Fibroblast of lung (primary cell): ENCODE measurements at regions not wholly inside any gene's neighbourhood (a gene's known extent, or its start where the extent isn't known, plus 50 kb on each side); places are given as distances from the start of the nearest gene placed in this dataset.

ENCODE experiments used
- DNase-seq, 2 donors: peaks; one replicate each; pipeline versions ENCODE4 v3.0.0 to v3.0.0-alpha.2; 2010; ENCODE audit warnings: low read depth in 2 of 2
- H2AFZ ChIP-seq: 2 replicates; pipeline ENCODE4 v1.5.1; 2012; ENCODE audit warnings: low read length, control low read depth, inconsistent platforms
- H3K27ac ChIP-seq: 2 replicates; pipeline ENCODE4 v1.5.1; 2011; ENCODE audit warnings: low read length, control low read depth; ENCODE audit not compliant: insufficient read depth
- H3K27me3 ChIP-seq: 2 replicates; pipeline ENCODE4 v1.5.1; 2011; ENCODE audit warnings: mild to moderate bottlenecking, low read length; ENCODE audit not compliant: control insufficient read depth, insufficient read depth
- H3K36me3 ChIP-seq: 2 replicates; pipeline ENCODE4 v1.5.1; 2011; ENCODE audit warnings: low read length; ENCODE audit not compliant: control insufficient read depth, insufficient read depth
- H3K4me1 ChIP-seq: 2 replicates; pipeline ENCODE4 v1.5.1; 2011; ENCODE audit warnings: low read length; ENCODE audit not compliant: control insufficient read depth, insufficient read depth; ENCODE audit errors: extremely low read depth
- H3K4me2 ChIP-seq: 2 replicates; pipeline ENCODE4 v1.5.1; 2011; ENCODE audit warnings: low read length, control low read depth; ENCODE audit not compliant: insufficient read depth; ENCODE audit errors: extremely low read depth
- H3K4me3 ChIP-seq, 4 experiments: fragments of 200-600 bp in 1 of 4; sonication (generic) in 1 of 4; replicated peaks in 1 of 4; 2 replicates each; pipeline ENCODE4 v1.5.1; 2011 to 2016; ENCODE audit warnings: low read length in 4 of 4, low read depth in 3 of 4, mild to moderate bottlenecking in 3 of 4, control low read depth in 2 of 4, inconsistent platforms in 1 of 4, mixed read lengths in 1 of 4; ENCODE audit not compliant: insufficient read depth in 1 of 4; ENCODE audit errors: control extremely low read depth in 1 of 4
- H3K79me2 ChIP-seq: 2 replicates; pipeline ENCODE4 v1.5.1; 2012; ENCODE audit warnings: mild to moderate bottlenecking, low read length, inconsistent platforms; ENCODE audit not compliant: control insufficient read depth, insufficient read depth
- H3K9ac ChIP-seq: 2 replicates; pipeline ENCODE4 v1.5.1; 2011; ENCODE audit warnings: mild to moderate bottlenecking, low read length, control low read depth; ENCODE audit not compliant: insufficient read depth
- H3K9me3 ChIP-seq: 2 replicates; pipeline ENCODE4 v1.5.1; 2012; ENCODE audit warnings: low read depth, low read length; ENCODE audit not compliant: control insufficient read depth, insufficient read depth
- H4K20me1 ChIP-seq: 2 replicates; pipeline ENCODE4 v1.5.1; 2011; ENCODE audit warnings: low read length; ENCODE audit not compliant: control insufficient read depth, insufficient read depth; ENCODE audit errors: extremely low read depth
- EZH2 ChIP-seq: IDR thresholded peaks from 2 replicates; pipeline ENCODE4 v1.5.1; 2012; ENCODE audit warnings: low read length, control low read depth, mild to moderate bottlenecking; ENCODE audit errors: missing control alignments
- TF ChIP-seq, protein P1 (sequence below), 2 donors: IDR thresholded peaks in 1 of 2; conservative IDR thresholded peaks in 1 of 2; 1 replicate in 1 of 2; 2 replicates in 1 of 2; pipeline ENCODE4 v1.5.1; 2011 to 2012; ENCODE audit warnings: low read length in 2 of 2, control low read depth in 1 of 2, inconsistent platforms in 1 of 2, low read depth in 1 of 2, mild to moderate bottlenecking in 1 of 2

DNA sequence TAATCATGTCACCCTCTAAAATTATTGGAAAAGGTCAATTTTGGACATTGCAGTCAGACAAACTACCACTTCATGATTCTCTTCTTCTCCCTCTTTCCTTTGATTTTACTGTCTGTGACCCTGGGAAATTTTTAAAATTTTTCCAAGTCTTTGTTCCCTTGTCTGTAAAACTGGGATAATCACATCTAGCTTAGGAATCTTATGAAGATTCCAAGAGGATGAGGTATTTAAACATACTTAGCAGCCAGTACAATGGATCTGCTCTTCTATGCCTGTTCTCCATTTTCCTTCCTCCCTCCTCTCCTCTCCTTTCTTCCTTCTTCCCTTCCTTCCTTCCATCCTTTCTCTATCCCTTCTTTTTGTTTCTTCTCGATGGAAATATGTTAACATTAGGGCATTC is 651.6 kb upstream of the MARCKS start:
- Histone ChIP-seq H3K36me3 (no peaks in the 10 kb centered on the region), H3K4me1 (no peaks in the 10 kb centered on the region), H3K9ac (no peak overlapping the region), H3K4me3 (no peak overlapping the region), H2AFZ (no peak overlapping the region), H3K27me3 (no peaks in the 10 kb centered on the region), H3K27ac (no peak overlapping the region), H3K4me2 (no peak overlapping the region), H3K9me3 (no peaks in the 10 kb centered on the region), H4K20me1 (no peaks in the 10 kb centered on the region), H3K79me2 (no peaks in the 10 kb centered on the region)
- peak in 1 of 2 donors; percentile 34 for DNase-seq
- no peak for TF ChIP-seq EZH2
- TF ChIP-seq, protein P1, sequence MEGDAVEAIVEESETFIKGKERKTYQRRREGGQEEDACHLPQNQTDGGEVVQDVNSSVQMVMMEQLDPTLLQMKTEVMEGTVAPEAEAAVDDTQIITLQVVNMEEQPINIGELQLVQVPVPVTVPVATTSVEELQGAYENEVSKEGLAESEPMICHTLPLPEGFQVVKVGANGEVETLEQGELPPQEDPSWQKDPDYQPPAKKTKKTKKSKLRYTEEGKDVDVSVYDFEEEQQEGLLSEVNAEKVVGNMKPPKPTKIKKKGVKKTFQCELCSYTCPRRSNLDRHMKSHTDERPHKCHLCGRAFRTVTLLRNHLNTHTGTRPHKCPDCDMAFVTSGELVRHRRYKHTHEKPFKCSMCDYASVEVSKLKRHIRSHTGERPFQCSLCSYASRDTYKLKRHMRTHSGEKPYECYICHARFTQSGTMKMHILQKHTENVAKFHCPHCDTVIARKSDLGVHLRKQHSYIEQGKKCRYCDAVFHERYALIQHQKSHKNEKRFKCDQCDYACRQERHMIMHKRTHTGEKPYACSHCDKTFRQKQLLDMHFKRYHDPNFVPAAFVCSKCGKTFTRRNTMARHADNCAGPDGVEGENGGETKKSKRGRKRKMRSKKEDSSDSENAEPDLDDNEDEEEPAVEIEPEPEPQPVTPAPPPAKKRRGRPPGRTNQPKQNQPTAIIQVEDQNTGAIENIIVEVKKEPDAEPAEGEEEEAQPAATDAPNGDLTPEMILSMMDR (conservative IDR thresholded peaks at IDR 0.05 in 1 of 2, IDR thresholded peaks at IDR 0.05 in 1 of 2; ENCODE audit: low read depth in 1 of 2, low read length in 2 of 2): no peak

DNA sequence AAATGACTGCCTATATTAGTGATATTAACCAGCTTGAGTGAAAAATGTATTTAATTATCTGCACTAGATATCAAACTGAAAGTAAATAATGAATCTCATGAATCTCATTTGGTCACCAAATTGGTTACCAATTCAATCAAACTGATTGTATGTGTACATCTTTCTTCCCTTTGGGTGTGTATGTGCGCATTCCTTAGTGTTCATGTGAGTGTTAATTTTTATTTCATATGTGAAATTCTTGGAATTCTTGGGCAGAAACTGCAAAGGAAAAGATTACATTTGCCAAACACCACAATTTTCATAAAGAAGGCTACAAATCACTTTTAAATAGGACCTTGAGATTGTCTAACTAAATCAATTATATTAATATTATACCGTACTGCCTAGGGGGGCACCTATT is 648.4 kb upstream of the MARCKS start:
- Histone ChIP-seq H3K27ac (no peak overlapping the region), H4K20me1 (no peaks in the 10 kb centered on the region), H3K79me2 (no peaks in the 10 kb centered on the region), H3K4me2 (peak overlapping the region; percentile 7), H3K4me1 (no peaks in the 10 kb centered on the region), H2AFZ (no peak overlapping the region), H3K27me3 (no peaks in the 10 kb centered on the region), H3K9ac (no peak overlapping the region), H3K36me3 (no peaks in the 10 kb centered on the region), H3K9me3 (no peaks in the 10 kb centered on the region), H3K4me3 (no peak overlapping the region)
- TF ChIP-seq EZH2: no peak
- TF ChIP-seq, protein P1 (conservative IDR thresholded peaks at IDR 0.05 in 1 of 2, IDR thresholded peaks at IDR 0.05 in 1 of 2; ENCODE audit: low read depth in 1 of 2, low read length in 2 of 2): no peak
- DNase-seq: peak in 1 of 2 donors; percentile 18

DNA sequence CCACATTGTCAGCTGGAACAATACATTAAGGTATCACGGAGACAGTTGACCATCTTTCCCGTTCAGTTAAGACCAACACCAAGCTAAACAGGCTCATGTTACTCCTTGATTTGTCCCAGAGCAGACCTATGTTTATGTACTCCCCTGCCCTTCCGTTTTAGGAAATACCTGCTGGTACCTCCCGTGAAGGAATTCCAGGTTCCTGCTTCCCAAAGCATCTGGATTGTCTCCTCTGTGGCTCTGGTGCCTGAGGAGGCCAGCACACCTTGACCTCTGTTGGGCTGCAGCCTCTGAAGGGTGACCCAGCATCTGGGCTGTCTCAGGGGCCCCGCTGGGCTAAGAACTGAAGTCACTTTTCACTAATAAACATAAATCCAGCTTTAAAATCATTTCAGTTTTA is 647.8 kb upstream of the MARCKS start:
- Histone ChIP-seq H4K20me1 (no peaks in the 10 kb centered on the region), H2AFZ (no peak overlapping the region)

More for the DNA sequence above, 647.8 kb upstream of the MARCKS start:
- TF ChIP-seq EZH2: no peak
- TF ChIP-seq, protein P1 (conservative IDR thresholded peaks at IDR 0.05 in 1 of 2, IDR thresholded peaks at IDR 0.05 in 1 of 2; ENCODE audit: low read depth in 1 of 2, low read length in 2 of 2): no peak
- no peak overlapping the region for H3K27ac ChIP-seq
- DNase-seq: no peak
- no peaks in the 10 kb centered on the region for H3K79me2 ChIP-seq
- no peak overlapping the region for H3K4me3 ChIP-seq
- H3K4me2 ChIP-seq: no peak overlapping the region
- H3K9ac ChIP-seq: no peak overlapping the region
- no peaks in the 10 kb centered on the region for H3K4me1 ChIP-seq
- no peaks in the 10 kb centered on the region for H3K9me3 ChIP-seq
- no peaks in the 10 kb centered on the region for H3K27me3 ChIP-seq
- H3K36me3 ChIP-seq: no peaks in the 10 kb centered on the region
